A549 (cell line): ENCODE measurements at regions not wholly inside any gene's neighbourhood (a gene's known extent, or its start where the extent isn't known, plus 50 kb on each side); places are given as distances from the start of the nearest gene placed in this dataset.
A peak's percentile ranks its signal among the peaks of the same experiment; 100 is the strongest.

ENCODE experiments used
- ATAC-seq, 2 experiments: fragments of 200-7000 bp in 1 of 2; fragments of >200 bp in 1 of 2; cut with Nextera tagmentation in 1 of 2; cut with Tn5 transposase in 1 of 2; 3 replicates each; pipeline versions ENCODE4 v1.8.0 to v1.9.1; 2018 to 2020; ENCODE audit warnings: mild to moderate bottlenecking in 1 of 2, moderate library complexity in 1 of 2
- CTCF ChIA-PET: fragments of 300-600 bp; sonication (Branson Sonifier 250); formaldehyde crosslinking; extraction: SDS; loops from one replicate; lab custom pipeline; 2021; ENCODE audit warnings: antibody characterized with exemption, inconsistent platforms; lab: Yijun Ruan, JAX
- POLR2A ChIA-PET: fragments of 350-600 bp; formaldehyde crosslinking; extraction: SDS; loops from one replicate; lab custom pipeline; 2021; ENCODE audit warnings: antibody characterized with exemption, inconsistent platforms; lab: Yijun Ruan, JAX
- DNase-seq, 2 experiments: peaks; one replicate each; pipeline versions ENCODE4 v3.0.0 to v3.0.0-alpha.2; 2011 to 2016; ENCODE audit warnings: low read depth in 1 of 2, low spot score in 1 of 2
- FAIRE-seq: peaks from 2 replicates; lab custom pipeline; 2011; peaks lifted over from hg19 to GRCh38; lab: Jason Lieb, UNC
- H3K27ac ChIP-seq, 2 experiments: fragments of >200 bp; sonication (Bioruptor Twin); formaldehyde crosslinking; 3 replicates each; pipeline ENCODE4 v1.5.1; 2016 to 2017
- H3K4me1 ChIP-seq: fragments of >200 bp; sonication (Bioruptor Twin); formaldehyde crosslinking; 3 replicates; pipeline ENCODE4 v1.6.1; 2016
- H3K4me2 ChIP-seq: fragments of >200 bp; sonication (Bioruptor Twin); formaldehyde crosslinking; 3 replicates; pipeline ENCODE4 v1.6.1; 2016
- H3K4me3 ChIP-seq: fragments of >200 bp; sonication (Bioruptor Twin); formaldehyde crosslinking; 3 replicates; pipeline ENCODE4 v1.5.1; 2016
- H3K9me3 ChIP-seq: fragments of >200 bp; sonication (Bioruptor Twin); formaldehyde crosslinking; 3 replicates; pipeline ENCODE4 v1.6.1; 2016
- CEBPB ChIP-seq, 2 experiments: fragments of >200 bp in 1 of 2; sonication (Bioruptor Twin) in 1 of 2; formaldehyde crosslinking in 1 of 2; IDR thresholded peaks; 2 replicates each; pipeline ENCODE4 v1.6.1; 2012 to 2016
- CHD2 ChIP-seq: fragments of 150-350 bp; IDR thresholded peaks from 2 replicates; pipeline ENCODE4 v1.6.1; 2014; ENCODE audit warnings: low read length; ENCODE audit not compliant: partially characterized antibody
- CTCF ChIP-seq: fragments of >200 bp; sonication (Bioruptor Twin); formaldehyde crosslinking; IDR thresholded peaks from 3 replicates; pipeline ENCODE4 v1.5.1; 2016
- ELK1 ChIP-seq: fragments of 150-350 bp; IDR thresholded peaks from 2 replicates; pipeline ENCODE4 v1.6.1; 2014; ENCODE audit warnings: low read depth, mild to moderate bottlenecking, low read length
- GATA3 ChIP-seq: IDR thresholded peaks from 2 replicates; pipeline ENCODE4 v1.6.1; 2012; ENCODE audit warnings: borderline replicate concordance
- HDAC2 ChIP-seq: fragments of 200-600 bp; sonication (generic); IDR thresholded peaks from 2 replicates; pipeline ENCODE4 v1.6.1; 2016
- JUNB ChIP-seq: fragments of >200 bp; sonication (Bioruptor Twin); formaldehyde crosslinking; IDR thresholded peaks from 2 replicates; pipeline ENCODE4 v1.6.1; 2016
- MAFK ChIP-seq: fragments of 450-650 bp; IDR thresholded peaks from 2 replicates; pipeline ENCODE4 v1.6.1; 2014; ENCODE audit not compliant: partially characterized antibody
- NFE2L2 ChIP-seq: fragments of 150-350 bp; conservative IDR thresholded peaks from 2 replicates; pipeline ENCODE4 v1.6.1; 2014; ENCODE audit warnings: low read length
- POLR2A ChIP-seq: IDR thresholded peaks from 2 replicates; pipeline ENCODE4 v1.6.1; 2012; ENCODE audit warnings: mild to moderate bottlenecking, low read length
- RAD21 ChIP-seq, 2 experiments: fragments of >200 bp in 1 of 2; sonication (Bioruptor Twin) in 1 of 2; formaldehyde crosslinking in 1 of 2; IDR thresholded peaks in 1 of 2; conservative IDR thresholded peaks in 1 of 2; 2 replicates in 1 of 2; 3 replicates in 1 of 2; pipeline ENCODE4 v1.6.1; 2012 to 2018; ENCODE audit warnings: inconsistent platforms in 1 of 2
- SMC3 ChIP-seq: fragments of >200 bp; sonication (Bioruptor Twin); formaldehyde crosslinking; IDR thresholded peaks from 3 replicates; pipeline ENCODE4 v1.6.1; 2018; ENCODE audit warnings: inconsistent platforms
- TFCP2L1 ChIP-seq: fragments of 250-450 bp; sonication (Bioruptor Pico); IDR thresholded peaks from 2 replicates; pipeline ENCODE4 v1.5.0; 2021; ENCODE audit warnings: mild to moderate bottlenecking
- ZC3H11A ChIP-seq: fragments of 450-650 bp; IDR thresholded peaks from 2 replicates; pipeline ENCODE4 v1.6.1; 2014; ENCODE audit warnings: antibody characterized with exemption, mild to moderate bottlenecking
- ZFP36 ChIP-seq: fragments of 450-650 bp; IDR thresholded peaks from 2 replicates; pipeline ENCODE4 v1.6.1; 2014; ENCODE audit warnings: borderline replicate concordance; ENCODE audit not compliant: partially characterized antibody
- WGBS: methylation state at CpG from one replicate; pipeline ENCODE4 v1.1.6; 2017; ENCODE audit errors: missing lambda C conversion rate; 5-methylcytosine and 5-hydroxymethylcytosine counted together
- TF ChIP-seq, protein P1 (sequence below): IDR thresholded peaks from 2 replicates; pipeline ENCODE4 v1.6.1; 2012

DNA sequence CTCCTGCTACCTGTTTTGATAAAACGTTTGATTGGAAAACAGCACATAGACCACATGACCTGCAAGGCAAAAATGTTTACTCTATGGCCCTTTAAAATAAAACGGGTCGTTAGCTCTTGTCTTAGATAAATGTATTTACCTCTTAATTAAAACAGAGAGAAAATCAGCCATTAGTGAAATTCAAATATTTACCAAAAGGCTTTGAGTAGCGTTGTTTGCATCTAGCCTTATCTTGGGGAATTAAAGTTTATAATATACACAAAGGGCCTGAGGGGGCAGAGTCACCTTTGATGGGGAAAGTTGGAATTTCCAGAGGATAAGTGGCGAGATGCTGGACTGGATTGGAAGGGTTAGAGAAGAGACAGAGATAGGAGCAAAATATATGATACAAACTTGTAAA, 111.3 kb downstream of the FBXO4 start:
- ChIA-PET CTCF (interaction anchor here (0.6 kb wide), 1 partner anchor 18 kb away, joined by 3 read pairs; no protein-coding TSS in a partner anchor), POLR2A (no interaction called here)
- Histone ChIP-seq H3K9me3 (no peaks in the 10 kb centered on the region), H3K4me1 (no peaks in the 10 kb centered on the region), H3K4me2 (no peak overlapping the region), H3K27ac (no peak overlapping the region), H3K4me3 (no peak overlapping the region)
- FAIRE-seq (no peak), ATAC-seq (no peak), DNase-seq (no peak)
- 5% methylated on average over 5 of the region's 5 CpGs for WGBS
- TF ChIP-seq, protein P1, sequence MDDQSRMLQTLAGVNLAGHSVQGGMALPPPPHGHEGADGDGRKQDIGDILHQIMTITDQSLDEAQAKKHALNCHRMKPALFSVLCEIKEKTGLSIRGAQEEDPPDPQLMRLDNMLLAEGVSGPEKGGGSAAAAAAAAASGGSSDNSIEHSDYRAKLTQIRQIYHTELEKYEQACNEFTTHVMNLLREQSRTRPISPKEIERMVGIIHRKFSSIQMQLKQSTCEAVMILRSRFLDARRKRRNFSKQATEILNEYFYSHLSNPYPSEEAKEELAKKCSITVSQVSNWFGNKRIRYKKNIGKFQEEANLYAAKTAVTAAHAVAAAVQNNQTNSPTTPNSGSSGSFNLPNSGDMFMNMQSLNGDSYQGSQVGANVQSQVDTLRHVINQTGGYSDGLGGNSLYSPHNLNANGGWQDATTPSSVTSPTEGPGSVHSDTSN = no peak
- TF ChIP-seq NFE2L2 (no peak), HDAC2 (no peak), GATA3 (no peak), ZC3H11A (no peak), POLR2A (no peak)

- FAIRE-seq (no peak), ATAC-seq (no peak), DNase-seq (no peak)
- H3K4me3 ChIP-seq = no peak overlapping the region
- POLR2A ChIA-PET = no interaction called here
- TF ChIP-seq MAFK (peak; percentile 85), CEBPB (IDR thresholded peaks at IDR 0.05) (no peak)
- no peak overlapping the region for H3K27ac ChIP-seq
- WGBS = 2% methylated on average over 3 of the region's 3 CpGs
- no peaks in the 10 kb centered on the region for H3K4me1 ChIP-seq
- CTCF ChIA-PET = no interaction called here
- no peaks in the 10 kb centered on the region for H3K9me3 ChIP-seq
- no peak overlapping the region for H3K4me2 ChIP-seq
Measured at GRCh38 chr5:42037379-42037932, 112.4 kb downstream of the FBXO4 start.

GRCh38 chr5:42043400-42043799, 118.3 kb downstream of the FBXO4 start:
- Histone ChIP-seq H3K9me3 (no peaks in the 10 kb centered on the region), H3K4me1 (no peaks in the 10 kb centered on the region), H3K4me2 (no peak overlapping the region), H3K27ac (no peak overlapping the region)
- WGBS = 0% methylated on average over 2 of the region's 2 CpGs
- ChIA-PET POLR2A (no interaction called here), CTCF (interaction anchor here (0.6 kb wide), 1 partner anchor 886 kb away, joined by 3 read pairs; no protein-coding TSS in a partner anchor)
- DNase-seq = no peak
- no peak for ATAC-seq
- no peak for TF ChIP-seq ELK1
- no peak for TF ChIP-seq JUNB
- TF ChIP-seq ZFP36 = no peak
- no peak for TF ChIP-seq CHD2
- TF ChIP-seq, all 56 proteins: peak for 0
- no peak for FAIRE-seq
- H3K4me3 ChIP-seq = no peak overlapping the region

DNA sequence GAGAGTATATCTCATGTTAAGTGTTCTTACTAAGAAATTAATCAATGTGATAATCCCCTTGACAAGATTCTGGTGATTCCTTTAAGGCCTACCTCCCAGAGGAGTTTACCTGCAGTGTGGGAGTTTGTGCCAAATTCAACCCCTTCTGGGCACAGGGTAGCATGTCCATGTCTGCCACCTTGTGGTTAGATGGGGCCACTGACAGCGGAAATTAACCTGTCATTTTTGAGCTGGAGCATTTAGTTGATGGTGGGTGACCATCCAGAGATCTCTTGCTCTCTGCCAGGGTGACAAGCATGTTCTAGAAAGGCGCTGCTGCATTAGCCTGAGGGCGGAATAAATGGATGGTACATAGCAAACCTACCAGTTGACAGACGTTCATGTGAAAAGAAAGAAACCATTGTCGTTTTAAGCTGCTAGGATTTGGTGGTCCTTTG, 132.2 kb downstream of the FBXO4 start:
- POLR2A ChIA-PET = interaction anchor here (1.0 kb wide), 1 partner anchor 153 kb away, joined by 4 read pairs; the partner anchor contains the start of gene RIMOC1
- no peak for FAIRE-seq
- TF ChIP-seq RAD21 (conservative IDR thresholded peaks at IDR 0.05 in 1 of 2, IDR thresholded peaks at IDR 0.05 in 1 of 2) = peak; percentile 52 to 57
- peak; percentile 61 for TF ChIP-seq CTCF
- TF ChIP-seq SMC3 = peak; percentile 62
- no peak for TF ChIP-seq TFCP2L1
- TF ChIP-seq POLR2A = no peak
- Histone ChIP-seq H3K4me3 (no peak overlapping the region), H3K27ac (no peak overlapping the region), H3K4me1 (no peaks in the 10 kb centered on the region), H3K4me2 (no peak overlapping the region), H3K9me3 (no peaks in the 10 kb centered on the region)
- DNase-seq = peak; percentile 23 to 48
- WGBS = 0% methylated on average over 5 of the region's 5 CpGs
- ATAC-seq = peak; percentile 73 to 87; a peak in 5 of 6 replicates
- CTCF ChIA-PET = interaction anchor here (0.6 to 3.8 kb wide), 12 partner anchors 9 to 863 kb away, joined by 3 to 74 read pairs (median 3); partner anchors contain the start of gene FBXO4
